HG03045 (cell line): ENCODE measurements at regions not wholly inside any gene's neighbourhood (a gene's known extent, or its start where the extent isn't known, plus 50 kb on each side); places are given as distances from the start of the nearest gene placed in this dataset.
"Not testable (repeated sequence)": the region's sequence is repeated elsewhere in the genome, so short reads cannot be mapped to it uniquely, and the experiment has no call there.

ENCODE experiments used
- ATAC-seq: cut with Tn5 transposase; IDR thresholded peaks from one replicate; pipeline ENCODE4 v1.9.1; 2021; ENCODE audit warnings: mild to moderate bottlenecking, moderate library complexity; ENCODE audit not compliant: unreplicated experiment

- no peak for ATAC-seq
Measured at GRCh38 chr2:153420394-153420793, 58.2 kb downstream of the RPRM start.

DNA sequence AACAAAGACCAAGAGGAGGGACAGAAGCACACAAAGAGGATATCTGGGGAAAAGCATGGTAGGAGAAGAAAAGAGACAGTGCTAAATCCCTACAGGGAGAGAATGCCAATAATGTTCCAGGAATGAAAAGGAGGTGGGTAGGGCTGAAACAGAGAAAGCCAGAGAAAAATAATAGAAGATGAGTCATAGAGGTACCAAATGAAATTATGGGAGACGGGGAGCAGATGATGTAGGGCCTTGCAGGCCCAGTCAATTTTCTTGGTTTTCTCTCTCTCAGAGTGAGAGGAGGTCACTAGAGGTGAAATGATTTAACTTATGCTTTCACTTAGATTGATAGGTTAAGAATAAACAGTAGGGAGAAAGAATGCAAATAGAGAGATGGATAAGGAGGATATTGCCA lies 61.5 kb downstream of the RPRM start:
- no peak for ATAC-seq

- no peak for ATAC-seq
Measured at GRCh38 chr2:153416071-153416470, 62.5 kb downstream of the RPRM start.

DNA sequence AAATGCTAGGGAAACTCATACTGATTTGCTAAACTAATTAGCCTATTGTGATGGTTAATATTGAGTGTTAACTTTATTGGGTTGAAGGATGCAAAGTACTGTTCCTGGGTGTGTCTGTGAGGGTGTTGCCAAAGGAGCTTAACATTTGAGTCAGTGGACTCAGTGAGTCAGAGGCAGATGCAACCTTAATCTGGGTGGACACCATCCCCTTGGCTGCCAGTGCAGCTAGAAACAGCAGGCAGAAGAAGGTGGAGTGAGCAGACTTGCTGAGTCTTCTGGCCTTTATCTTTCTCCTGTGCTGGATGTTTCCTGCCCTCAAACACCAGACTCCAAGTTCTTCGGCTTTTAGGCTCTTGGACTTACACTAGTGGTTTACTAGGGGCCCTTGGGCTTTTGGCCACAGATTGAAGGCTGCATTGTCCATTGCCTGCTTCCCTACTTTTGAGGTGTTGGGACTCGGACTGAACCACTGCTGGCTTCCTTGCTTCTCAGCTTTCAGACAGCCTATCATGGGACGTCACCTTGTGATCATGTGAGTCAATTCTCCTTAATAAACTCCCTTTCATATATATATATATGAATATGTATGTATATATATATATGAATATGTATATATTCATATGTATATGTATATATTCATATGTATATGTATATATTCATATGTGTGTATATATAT lies 69.7 kb downstream of the RPRM start:
- no peak for ATAC-seq

DNA sequence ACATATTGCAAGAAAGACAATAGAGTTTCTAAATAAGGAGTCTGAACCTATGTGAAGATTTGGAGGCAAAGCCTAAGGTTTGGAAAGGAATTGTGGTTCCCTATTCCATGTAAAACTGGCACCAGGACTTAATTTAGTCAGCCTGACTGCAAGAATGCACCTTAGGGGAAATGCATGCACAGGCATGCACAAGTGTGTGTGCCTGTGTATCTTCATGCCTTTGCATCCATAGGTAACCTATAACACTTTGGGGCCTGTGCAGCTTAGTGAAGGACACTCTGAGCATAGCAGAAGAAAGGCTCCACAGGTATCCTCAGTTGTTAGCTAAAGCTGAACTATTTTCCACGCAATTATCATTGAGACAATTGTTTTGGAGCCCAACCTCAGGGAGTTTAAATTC lies 73.4 kb downstream of the RPRM start:
- ATAC-seq = no peak

DNA sequence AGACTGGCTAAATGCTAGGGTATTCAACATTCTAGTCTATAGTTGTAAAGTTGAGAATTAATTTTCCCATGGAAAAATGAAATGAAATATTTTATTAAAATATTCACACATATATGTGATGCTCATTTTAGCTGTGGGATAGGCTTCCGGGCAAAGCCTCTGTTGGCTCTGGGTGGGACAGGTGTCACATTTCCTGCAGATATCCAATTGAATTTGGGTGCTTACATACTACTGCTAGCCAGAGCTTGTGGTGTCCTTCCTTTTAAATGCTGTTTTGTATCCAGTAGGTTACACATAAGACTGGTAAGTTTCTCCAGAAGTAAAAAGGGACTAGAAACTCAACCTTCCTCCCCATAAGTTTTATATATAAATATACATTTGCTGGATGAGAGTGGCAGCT lies 73.8 kb downstream of the RPRM start:
- ATAC-seq = no peak

DNA sequence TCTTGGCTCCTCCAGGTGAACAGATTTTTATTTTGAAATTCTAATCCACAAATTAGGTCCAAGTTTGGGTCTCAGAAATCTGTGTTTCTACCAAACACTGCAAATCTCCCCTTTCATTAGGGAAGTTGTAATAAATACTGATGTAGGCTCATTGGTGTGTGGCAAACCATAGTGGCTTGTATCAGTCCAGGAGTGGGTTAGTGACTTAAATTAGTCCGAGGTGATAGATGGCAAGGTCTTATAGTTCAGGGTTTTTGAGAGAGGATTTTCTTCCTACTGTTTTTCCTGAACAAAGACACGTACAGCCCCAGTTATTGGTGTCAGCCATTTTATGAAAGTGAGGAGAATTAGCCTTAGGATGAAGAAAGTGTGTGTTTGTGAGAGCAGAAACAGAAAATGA lies 74.6 kb downstream of the RPRM start:
- no peak for ATAC-seq

GRCh38 chr2:153403352-153403751 lies 75.2 kb downstream of the RPRM start:
- not testable (repeated sequence) for ATAC-seq

- no peak for ATAC-seq
Measured at GRCh38 chr2:153394686-153395085, 83.9 kb downstream of the RPRM start.

DNA sequence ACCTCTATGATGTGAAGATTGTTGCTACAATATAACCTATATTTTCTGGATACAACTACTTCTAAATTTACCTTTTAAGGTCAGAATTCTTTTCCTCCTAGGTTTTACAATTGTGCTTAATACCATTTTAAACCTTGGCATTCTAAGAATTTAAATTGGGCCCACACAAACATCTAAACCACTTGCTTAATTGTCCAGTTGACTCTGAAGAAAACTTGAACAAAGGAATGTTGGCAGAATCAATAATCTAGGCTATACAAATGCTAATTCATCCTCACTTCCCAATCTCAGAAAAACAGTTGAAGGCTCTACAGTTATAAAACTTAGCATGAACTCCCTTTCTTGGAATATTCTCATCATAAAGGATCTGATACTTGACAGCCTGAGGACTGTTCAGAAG lies 84.3 kb downstream of the RPRM start:
- no peak for ATAC-seq

DNA sequence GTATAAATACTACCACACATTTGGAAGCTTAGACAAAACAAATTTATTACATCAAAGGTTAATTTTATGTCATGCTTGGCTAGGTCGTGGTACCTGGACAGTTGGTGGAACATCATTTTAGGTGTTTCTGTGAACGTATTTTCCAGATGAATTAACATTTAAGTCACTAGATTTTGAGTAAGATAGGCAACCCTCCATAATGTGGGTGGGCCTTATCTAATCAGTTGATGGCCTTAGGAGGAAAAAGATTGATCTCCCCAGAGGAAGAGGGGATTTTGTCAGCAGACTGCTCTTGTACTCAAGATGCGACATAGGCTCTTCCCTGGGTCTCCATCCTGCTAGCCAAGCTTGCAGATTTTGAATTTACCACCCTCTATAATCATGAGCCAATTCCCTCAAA lies 85.0 kb downstream of the RPRM start:
- no peak for ATAC-seq

- no peak for ATAC-seq
Measured at GRCh38 chr2:153391131-153391530, 87.4 kb downstream of the RPRM start.

- ATAC-seq = no peak
Measured at GRCh38 chr2:153388246-153388645, 90.3 kb downstream of the RPRM start.

GRCh38 chr2:153387203-153387602 lies 91.4 kb downstream of the RPRM start:
- no peak for ATAC-seq

- no peak for ATAC-seq
Measured at GRCh38 chr2:153386481-153386897, 92.1 kb downstream of the RPRM start.

GRCh38 chr2:153373510-153374279 lies 104.9 kb downstream of the RPRM start:
- ATAC-seq = no peak

DNA sequence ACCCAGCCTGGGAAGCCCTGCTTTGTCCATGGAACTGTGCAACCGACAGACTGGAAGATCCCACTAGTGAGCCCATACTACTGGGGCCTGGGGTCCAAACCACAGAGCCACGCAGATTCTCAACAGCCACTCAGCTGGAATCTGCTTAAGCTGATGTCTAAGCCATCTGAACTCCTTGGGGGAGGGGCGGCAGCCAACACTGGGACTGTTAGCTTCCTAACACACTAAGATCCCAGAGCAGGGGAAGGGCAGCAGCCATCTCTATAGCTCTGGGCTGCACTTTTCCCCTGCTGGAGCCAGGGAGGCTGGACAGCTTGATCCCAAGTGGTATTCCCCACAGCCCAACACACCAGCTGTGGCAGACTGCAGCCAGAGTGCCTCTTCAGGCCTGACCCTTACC lies 118.3 kb downstream of the RPRM start:
- ATAC-seq = no peak

- ATAC-seq = no peak
Measured at GRCh38 chr2:153354377-153354776, 124.2 kb downstream of the RPRM start.

- ATAC-seq = no peak
Measured at GRCh38 chr2:153349603-153350002, 129.0 kb downstream of the RPRM start.

GRCh38 chr2:153347818-153348495 lies 130.6 kb downstream of the RPRM start:
- ATAC-seq = no peak

DNA sequence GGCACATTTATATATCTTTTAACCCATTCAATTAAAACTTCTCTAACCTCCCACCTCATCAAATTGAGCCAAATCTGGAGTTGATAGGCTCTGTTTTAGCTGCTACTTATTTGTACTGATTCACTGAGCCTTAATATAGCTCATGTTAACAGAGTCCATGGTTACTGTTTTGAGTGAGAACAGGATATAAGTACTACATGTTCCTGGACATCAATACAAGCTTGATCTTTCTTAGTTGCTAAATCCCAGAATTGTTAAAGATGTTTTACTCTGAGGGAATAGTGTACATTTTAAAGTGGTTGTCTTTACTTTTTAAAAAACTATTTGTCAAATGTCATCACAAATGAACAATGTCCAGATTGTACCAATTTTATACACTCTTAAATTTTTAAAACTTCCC lies 157.7 kb downstream of the RPRM start:
- no peak for ATAC-seq

DNA sequence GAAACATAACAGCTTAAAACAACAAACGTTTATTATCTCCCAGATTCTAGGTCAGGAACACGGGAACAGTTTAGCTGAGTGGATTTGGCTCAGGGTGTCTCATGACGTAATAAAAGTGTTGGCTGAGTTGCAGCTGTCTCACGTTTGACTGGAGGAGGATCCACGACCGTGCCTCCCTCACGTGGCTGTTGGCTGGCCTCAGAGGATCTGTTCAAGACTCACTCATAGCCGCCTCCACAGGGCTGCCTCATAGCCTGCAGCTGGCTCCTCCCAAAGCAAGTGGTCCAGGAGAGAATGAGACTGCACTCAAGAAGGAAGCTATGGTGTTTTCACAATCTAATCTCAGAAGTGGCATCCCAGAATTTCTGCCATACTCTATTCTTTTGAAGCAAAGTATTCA lies 167.1 kb downstream of the RPRM start:
- no peak for ATAC-seq
